PC-9 (cell line): ENCODE measurements at regions not wholly inside any gene's neighbourhood (a gene's known extent, or its start where the extent isn't known, plus 50 kb on each side); places are given as distances from the start of the nearest gene placed in this dataset.

ENCODE experiments used
- BruUV-seq: library from RNA; stranded (reverse); fragments of 400-500 nt; replicated peaks from 2 replicates; lab custom pipeline; 2021; lab: Mats Ljungman, UMichigan
- CTCF ChIA-PET: fragments of 300-600 bp; sonication (Branson Sonifier 250); formaldehyde crosslinking; loops from one replicate; lab custom pipeline; 2022; ENCODE audit warnings: antibody characterized with exemption; lab: Charles Lee
- POLR2A ChIA-PET: fragments of 300-600 bp; sonication (Branson Sonifier 250); formaldehyde crosslinking; loops from one replicate; lab custom pipeline; 2022; ENCODE audit warnings: antibody characterized with exemption; ENCODE audit not compliant: unreplicated experiment; lab: Charles Lee
- DNase-seq, 2 experiments: peaks; one replicate each; pipeline versions ENCODE4 v3.0.0 to v3.0.0-alpha.2; 2015 to 2022; ENCODE audit warnings: mixed read lengths in 1 of 2
- H2AFZ ChIP-seq: fragments of 200-600 bp; sonication (generic); 2 replicates; pipeline ENCODE4 v1.8.1; 2017; ENCODE audit warnings: antibody characterized with exemption
- H3F3A ChIP-seq: fragments of 200-600 bp; sonication (generic); 2 replicates; pipeline ENCODE4 v1.8.1; 2017; ENCODE audit warnings: antibody characterized with exemption, mild to moderate bottlenecking, low read depth; ENCODE audit not compliant: insufficient read depth
- H3K27ac ChIP-seq: fragments of 200-600 bp; sonication (generic); 2 replicates; pipeline ENCODE4 v1.6.1; 2016; ENCODE audit warnings: mixed run types
- H3K27me3 ChIP-seq: fragments of 200-600 bp; sonication (generic); 2 replicates; pipeline ENCODE4 v1.6.1; 2016; ENCODE audit warnings: low read depth, mixed run types; ENCODE audit not compliant: insufficient read depth
- H3K36me3 ChIP-seq: fragments of 200-600 bp; sonication (generic); 2 replicates; pipeline ENCODE4 v1.6.1; 2016; ENCODE audit warnings: low read depth, mixed run types
- H3K4me1 ChIP-seq: fragments of 200-600 bp; sonication (generic); replicated peaks from 2 replicates; pipeline ENCODE4 v1.6.1; 2016; ENCODE audit warnings: mixed run types; ENCODE audit not compliant: insufficient read depth
- H3K4me2 ChIP-seq: fragments of 200-600 bp; sonication (generic); 2 replicates; pipeline ENCODE4 v1.6.1; 2017; ENCODE audit warnings: mixed run types
- H3K4me3 ChIP-seq: fragments of 200-600 bp; sonication (generic); 2 replicates; pipeline ENCODE4 v1.6.1; 2016; ENCODE audit warnings: mixed run types
- H3K79me2 ChIP-seq: fragments of 200-600 bp; sonication (generic); 2 replicates; pipeline ENCODE4 v1.6.1; 2017; ENCODE audit warnings: low read depth, mixed run types
- H3K9me2 ChIP-seq: fragments of 200-600 bp; sonication (generic); 2 replicates; pipeline ENCODE4 v1.8.1; 2017; ENCODE audit warnings: mild to moderate bottlenecking; ENCODE audit not compliant: insufficient read depth
- H3K9me3 ChIP-seq: fragments of 200-600 bp; sonication (generic); 2 replicates; pipeline ENCODE4 v1.8.1; 2016; ENCODE audit warnings: low read depth; ENCODE audit not compliant: insufficient read depth
- H4K20me1 ChIP-seq: fragments of 200-600 bp; sonication (generic); 2 replicates; pipeline ENCODE4 v1.8.1; 2017; ENCODE audit not compliant: insufficient read depth
- CTCF ChIP-seq: fragments of 200-600 bp; sonication (generic); conservative IDR thresholded peaks from 2 replicates; pipeline ENCODE4 v1.6.1; 2017; ENCODE audit warnings: mixed run types, antibody characterized with exemption, mild to moderate bottlenecking, moderate library complexity
- EZH2 ChIP-seq: fragments of 200-600 bp; sonication (generic); IDR thresholded peaks from 2 replicates; pipeline ENCODE4 v1.8.0; 2017; ENCODE audit warnings: antibody characterized with exemption, low read depth
- intact Hi-C: fragments of 100-400 bp; cut with micrococcal nuclease; formaldehyde crosslinking; loops from one replicate; pipeline ENCODE4 v1.10.0; 2022; ENCODE audit not compliant: unreplicated experiment

GRCh38 chr16:87150262-87150661 lies 166.9 kb downstream of the C16orf95 start:
- ChIA-PET CTCF (no interaction called here), POLR2A (no interaction called here)
- Histone ChIP-seq H3K4me1 (peaks cover 4% of the 10 kb centered on the region; the same call in 1 of the 2 replicates), H3K27ac (no peak overlapping the region), H3K27me3 (peaks cover 19% of the 10 kb centered on the region; the same call in 1 of the 2 replicates), H3K9me3 (no peaks in the 10 kb centered on the region; the same call in 1 of the 2 replicates), H3K4me3 (no peak overlapping the region), H3K4me2 (no peak overlapping the region), H3F3A (no peaks in the 10 kb centered on the region), H2AFZ (no peak overlapping the region), H3K79me2 (no peaks in the 10 kb centered on the region), H3K36me3 (no peaks in the 10 kb centered on the region), H3K9me2 (no peaks in the 10 kb centered on the region), H4K20me1 (no peaks in the 10 kb centered on the region)
- intact Hi-C loops: no loop called here
- BruUV-seq: no TSS peak
- no peak for DNase-seq
- TF ChIP-seq CTCF (no peak), EZH2 (no peak)

DNA sequence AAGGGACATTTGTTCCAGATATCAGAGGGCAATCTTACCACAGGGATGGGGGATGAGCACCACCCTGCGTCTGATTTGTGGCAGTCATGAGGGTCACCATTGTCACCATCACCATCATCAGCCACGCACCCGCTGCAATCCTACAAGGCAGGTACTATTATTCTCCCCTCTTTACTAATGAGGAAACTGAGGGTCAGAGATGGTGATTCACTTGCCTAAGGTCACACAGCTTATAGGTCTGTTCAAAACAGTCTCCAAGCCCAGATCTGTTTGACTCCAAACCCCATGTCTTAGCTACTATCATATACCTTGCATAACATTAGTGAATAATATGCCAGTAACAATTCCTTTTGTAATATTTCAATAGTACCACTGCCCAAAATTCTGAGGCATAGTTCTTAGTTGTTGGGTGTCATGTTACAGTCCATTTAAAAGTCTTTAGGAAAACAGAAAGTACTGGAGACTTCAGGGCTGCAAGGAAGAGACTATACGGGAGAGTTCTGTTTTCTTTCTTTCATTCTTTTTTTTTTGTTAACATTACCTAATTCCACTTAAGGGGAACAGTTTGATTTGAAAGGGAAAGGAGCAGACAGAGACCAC lies 166.4 kb downstream of the C16orf95 start:
- H3K4me3 ChIP-seq: no peak overlapping the region
- H3K79me2 ChIP-seq: no peaks in the 10 kb centered on the region
- no peak overlapping the region for H3K27ac ChIP-seq
- no TSS peak for BruUV-seq
- ChIA-PET POLR2A (no interaction called here), CTCF (no interaction called here)
- H2AFZ ChIP-seq: no peak overlapping the region
- H3K4me2 ChIP-seq: no peak overlapping the region
- no peak for DNase-seq
- no peaks in the 10 kb centered on the region for H4K20me1 ChIP-seq
- intact Hi-C loops: no loop called here
- H3K27me3 ChIP-seq: peaks cover 19% of the 10 kb centered on the region; the same call in 1 of the 2 replicates
- TF ChIP-seq CTCF (no peak), EZH2 (no peak)
- H3F3A ChIP-seq: no peaks in the 10 kb centered on the region
- H3K36me3 ChIP-seq: no peaks in the 10 kb centered on the region
- no peaks in the 10 kb centered on the region; the same call in 1 of the 2 replicates for H3K9me3 ChIP-seq
- H3K9me2 ChIP-seq: no peaks in the 10 kb centered on the region
- 0 out of 2 replicates have a peak, but pooled peaks cover under 1% of the 10 kb centered on the region for H3K4me1 ChIP-seq

DNA sequence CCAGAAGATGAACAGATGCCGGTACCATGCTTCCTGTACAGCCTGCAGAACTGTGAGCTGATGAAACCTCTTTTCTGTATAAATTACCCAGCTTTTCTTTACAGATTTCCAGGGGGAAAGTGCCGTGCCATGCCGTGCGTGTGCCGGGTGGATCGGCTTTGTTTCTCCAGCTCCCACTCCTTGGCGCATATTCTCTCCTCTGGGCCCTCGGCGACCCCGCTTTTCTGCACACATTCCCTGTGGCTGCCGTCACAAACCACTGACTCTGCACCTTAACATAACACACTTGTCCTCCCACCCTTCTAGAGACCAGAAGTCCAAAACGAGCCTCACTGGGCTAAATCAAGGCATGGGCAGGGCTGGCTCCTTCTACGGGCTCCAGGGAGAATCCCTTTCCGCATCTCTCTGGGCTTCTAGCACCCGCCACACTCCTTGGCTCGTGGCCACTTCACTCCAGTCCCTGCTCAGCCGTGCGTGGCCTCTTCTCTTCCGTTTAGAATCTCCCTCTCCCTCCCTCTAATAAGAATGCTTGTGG lies 164.9 kb downstream of the C16orf95 start:
- BruUV-seq: no TSS peak

More for the DNA sequence above, 164.9 kb downstream of the C16orf95 start:
- Histone ChIP-seq H3K27ac (no peak overlapping the region), H3K4me2 (no peak overlapping the region), H3K9me2 (no peaks in the 10 kb centered on the region), H3K4me3 (no peak overlapping the region), H3K9me3 (no peaks in the 10 kb centered on the region; the same call in 1 of the 2 replicates), H3K4me1 (no peaks in the 10 kb centered on the region), H3K36me3 (no peaks in the 10 kb centered on the region), H3K27me3 (peaks cover 19% of the 10 kb centered on the region; the same call in 1 of the 2 replicates), H3K79me2 (no peaks in the 10 kb centered on the region), H4K20me1 (no peaks in the 10 kb centered on the region), H3F3A (no peaks in the 10 kb centered on the region), H2AFZ (no peak overlapping the region)
- intact Hi-C loops: no loop called here
- TF ChIP-seq EZH2: no peak
- no peak for TF ChIP-seq CTCF
- ChIA-PET CTCF (no interaction called here), POLR2A (no interaction called here)
- DNase-seq: no peak
